ENCODE measurements at regions not wholly inside any gene's neighbourhood (a gene's known extent, or its start where the extent isn't known, plus 50 kb on each side); places are given as distances from the start of the nearest gene placed in this dataset.

DNA sequence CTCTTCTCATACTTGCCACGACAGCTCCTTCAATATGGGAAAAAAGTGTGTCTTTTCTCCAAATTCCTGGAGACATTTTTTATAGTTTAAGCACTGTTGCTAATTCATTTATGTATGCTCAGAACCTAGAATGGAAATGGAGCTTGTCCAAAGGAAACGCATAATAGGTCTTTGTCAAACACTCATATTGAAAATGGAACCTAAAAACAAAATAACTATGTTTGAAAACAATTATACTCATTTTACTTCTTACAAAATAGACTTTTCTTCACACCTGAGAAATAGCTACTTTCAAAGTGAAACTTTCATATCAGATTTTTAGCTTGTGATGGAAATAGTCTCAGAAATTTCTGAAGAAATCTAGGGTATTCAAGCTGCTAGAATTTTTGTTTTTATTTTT lies 529.7 kb upstream of the BOD1L1 start:
- no CpG with 5 or more reads among the region's 2 CpGs for WGBS (ENCODE audit: extremely low coverage, insufficient read length, low lambda C conversion rate)
- H3K79me2 ChIP-seq (ENCODE audit: insufficient read depth, low read length), result no peaks in the 10 kb centered on the region
- no peaks in the 10 kb centered on the region for H3K9me3 Mint-ChIP-seq

More for the DNA sequence above, 529.7 kb upstream of the BOD1L1 start:
- no peak overlapping the region for H3K23ac ChIP-seq (ENCODE audit: insufficient read length, low read depth, low read length)
- H2AK5ac ChIP-seq (ENCODE audit: insufficient read length, low read length), result no peak overlapping the region
- H3K36me3 Mint-ChIP-seq (ENCODE audit: insufficient read depth in 1 of 3, low read depth in 3 of 3), result no peaks in the 10 kb centered on the region
- no peak overlapping the region for H4K8ac ChIP-seq (replicated peaks; ENCODE audit: insufficient read length, low read depth, low read length)
- H3K4me1 ChIP-seq (ENCODE audit: insufficient read depth, low read length), result no peaks in the 10 kb centered on the region
- H3K27ac Mint-ChIP-seq, result no peak overlapping the region
- no peak overlapping the region for H2BK20ac ChIP-seq (ENCODE audit: low read depth, low read length, poor library complexity, severe bottlenecking)
- H3K4me1 Mint-ChIP-seq, result no peaks in the 10 kb centered on the region
- no peak overlapping the region for H3T11ph ChIP-seq (ENCODE audit: low read length)
- no peak overlapping the region for H3K4me3 Mint-ChIP-seq
- H3K14ac ChIP-seq (ENCODE audit: insufficient read depth, low read length), result no peak overlapping the region
- no peak overlapping the region for H2BK15ac ChIP-seq (ENCODE audit: low read depth, low read length)
- no peak overlapping the region for H2BK120ac ChIP-seq (ENCODE audit: low read depth, low read length, poor library complexity, severe bottlenecking)
- H4K5ac ChIP-seq (ENCODE audit: insufficient read length, low read depth, low read length), result no peak overlapping the region
- no peak overlapping the region for H4K91ac ChIP-seq (ENCODE audit: insufficient read length, low read depth, low read length)
- no peaks in the 10 kb centered on the region for H3K27me3 Mint-ChIP-seq (ENCODE audit: low read depth)
- H2BK5ac ChIP-seq (ENCODE audit: insufficient read length, low read length), result no peak overlapping the region
- no peak overlapping the region for H3K56ac ChIP-seq (ENCODE audit: insufficient read length, low read depth, low read length)
- H3K79me1 ChIP-seq (ENCODE audit: insufficient read depth, low read depth, low read length, poor library complexity, severe bottlenecking), result no peaks in the 10 kb centered on the region
- H3K9me3 ChIP-seq (ENCODE audit: control insufficient read depth, low read depth, low read length), result no peaks in the 10 kb centered on the region
- no peak for DNase-seq
- no peaks in the 10 kb centered on the region for H3K27me3 ChIP-seq (ENCODE audit: insufficient read depth, low read length)
- H3K27ac ChIP-seq (ENCODE audit: insufficient read length, low read depth, low read length), result no peak overlapping the region
- no peak overlapping the region for H3K4ac ChIP-seq (ENCODE audit: low read depth, low read length)
- TF ChIP-seq, protein P1, sequence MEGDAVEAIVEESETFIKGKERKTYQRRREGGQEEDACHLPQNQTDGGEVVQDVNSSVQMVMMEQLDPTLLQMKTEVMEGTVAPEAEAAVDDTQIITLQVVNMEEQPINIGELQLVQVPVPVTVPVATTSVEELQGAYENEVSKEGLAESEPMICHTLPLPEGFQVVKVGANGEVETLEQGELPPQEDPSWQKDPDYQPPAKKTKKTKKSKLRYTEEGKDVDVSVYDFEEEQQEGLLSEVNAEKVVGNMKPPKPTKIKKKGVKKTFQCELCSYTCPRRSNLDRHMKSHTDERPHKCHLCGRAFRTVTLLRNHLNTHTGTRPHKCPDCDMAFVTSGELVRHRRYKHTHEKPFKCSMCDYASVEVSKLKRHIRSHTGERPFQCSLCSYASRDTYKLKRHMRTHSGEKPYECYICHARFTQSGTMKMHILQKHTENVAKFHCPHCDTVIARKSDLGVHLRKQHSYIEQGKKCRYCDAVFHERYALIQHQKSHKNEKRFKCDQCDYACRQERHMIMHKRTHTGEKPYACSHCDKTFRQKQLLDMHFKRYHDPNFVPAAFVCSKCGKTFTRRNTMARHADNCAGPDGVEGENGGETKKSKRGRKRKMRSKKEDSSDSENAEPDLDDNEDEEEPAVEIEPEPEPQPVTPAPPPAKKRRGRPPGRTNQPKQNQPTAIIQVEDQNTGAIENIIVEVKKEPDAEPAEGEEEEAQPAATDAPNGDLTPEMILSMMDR (conservative IDR thresholded peaks at IDR 0.05), result no peak
- no peak overlapping the region for H3K4me2 ChIP-seq (ENCODE audit: insufficient read depth, insufficient read length, low read length)
- H2BK12ac ChIP-seq (ENCODE audit: insufficient read length, low read depth, low read length), result no peak overlapping the region
- H3K18ac ChIP-seq (ENCODE audit: insufficient read length, low read depth, low read length), result no peak overlapping the region
- H2AFZ ChIP-seq (ENCODE audit: low read length), result no peak overlapping the region
- no peaks in the 10 kb centered on the region for H4K20me1 ChIP-seq (ENCODE audit: control insufficient read depth, insufficient read depth, insufficient read length)
- H3K9ac ChIP-seq (ENCODE audit: extremely low read depth, insufficient read length, low read length), result no peak overlapping the region
- H3K23me2 ChIP-seq (ENCODE audit: insufficient read length, low read depth, low read length, poor library complexity, severe bottlenecking), result no peaks in the 10 kb centered on the region

Measured in H9 (cell line).